ENCODE measurements at regions not wholly inside any gene's neighbourhood (a gene's known extent, or its start where the extent isn't known, plus 50 kb on each side); places are given as distances from the start of the nearest gene placed in this dataset.

- TF ChIP-seq CTCF (IDR thresholded peaks at IDR 0.05 in 2 of 3, conservative IDR thresholded peaks at IDR 0.05 in 1 of 3; ENCODE audit: control insufficient read depth in 2 of 3, extremely low read depth in 1 of 3, insufficient read depth in 1 of 3, low read depth in 3 of 3, low read length in 3 of 3), result no peak
- no peak for TF ChIP-seq RCOR1 (conservative IDR thresholded peaks at IDR 0.05; ENCODE audit: low read depth, low read length)
These were observed 451.7 kb downstream of the DNAJB9 start for GRCh38 chr7:109021390-109021789.
